ENCODE measurements at regions not wholly inside any gene's neighbourhood (a gene's known extent, or its start where the extent isn't known, plus 50 kb on each side); places are given as distances from the start of the nearest gene placed in this dataset.

DNA sequence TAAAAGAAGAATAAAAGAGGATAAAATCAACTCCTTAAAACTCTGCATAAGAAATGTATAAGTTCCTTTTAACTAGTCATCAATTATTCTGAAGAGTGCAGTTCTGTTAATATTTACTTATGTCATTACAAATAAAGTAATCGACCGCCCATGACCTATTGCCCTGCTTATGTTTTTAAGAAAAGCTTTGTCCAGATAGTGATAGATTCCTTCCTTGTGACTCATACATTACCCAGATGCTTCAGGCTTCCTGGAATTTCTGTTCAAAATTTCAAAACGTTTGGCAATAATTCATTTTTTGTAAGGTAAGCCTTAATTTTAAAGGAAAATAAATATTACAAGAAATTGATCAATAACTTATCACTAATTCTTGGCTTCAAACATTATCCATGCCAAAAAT lies 918.2 kb upstream of the ADGRL2 start:
- CTCF ChIA-PET (ENCODE audit: partially characterized antibody) = no interaction called here
- no peaks in the 10 kb centered on the region for H3K79me2 ChIP-seq (ENCODE audit: control insufficient read depth in 1 of 2, insufficient read depth in 2 of 2, low read length in 2 of 2)

More for the DNA sequence above, 918.2 kb upstream of the ADGRL2 start:
- H3K79me1 ChIP-seq (ENCODE audit: low read depth, low read length) = no peaks in the 10 kb centered on the region
- H2AK5ac ChIP-seq (ENCODE audit: low read depth, low read length) = no peak overlapping the region
- no peak overlapping the region for H3K4me2 ChIP-seq (ENCODE audit: insufficient read depth in 1 of 2, low read depth in 2 of 2, low read length in 2 of 2)
- WGBS, 2 experiments (ENCODE audit: extremely low coverage in 1 of 2, insufficient coverage in 1 of 2, insufficient read length in 1 of 2, insufficient replicate concordance in 2 of 2, low coverage in 1 of 2, low lambda C conversion rate in 2 of 2, missing lambda C conversion rate in 1 of 2) = 92% methylated on average over 3 of the region's 3 CpGs; no CpG with 5 or more reads in 1 of the 2 experiments
- no peak overlapping the region for H2BK5ac ChIP-seq (ENCODE audit: low read depth, low read length)
- no peaks in the 10 kb centered on the region for H3K36me3 ChIP-seq (ENCODE audit: control insufficient read depth in 2 of 4, insufficient read depth in 4 of 4, low read length in 3 of 4)
- no peak overlapping the region for H3K9ac ChIP-seq (replicated peaks in 1 of 4; ENCODE audit: extremely low read depth in 1 of 4, low read depth in 3 of 4, low read length in 3 of 4)
- no peaks in the 10 kb centered on the region for H3K9me3 ChIP-seq (ENCODE audit: insufficient read depth in 2 of 2, low read depth in 1 of 2, low read length in 1 of 2)
- H2AFZ ChIP-seq (ENCODE audit: low read length) = no peak overlapping the region
- no peak overlapping the region for H3K23ac ChIP-seq (ENCODE audit: insufficient read length)
- no peak overlapping the region for H2BK12ac ChIP-seq (ENCODE audit: low read depth, low read length)
- H4K20me1 ChIP-seq (replicated peaks in 1 of 2; ENCODE audit: control insufficient read depth in 1 of 2, insufficient read depth in 2 of 2, low read length in 2 of 2) = peaks cover 0 to 2% of the 10 kb centered on the region in 2 experiments
- no peak overlapping the region for H2BK20ac ChIP-seq (ENCODE audit: low read length)
- POLR2A ChIA-PET (ENCODE audit: partially characterized antibody) = no interaction called here
- no peak overlapping the region for H3K4ac ChIP-seq (replicated peaks; ENCODE audit: insufficient read length, low read depth, low read length)
- no peak overlapping the region for H2BK120ac ChIP-seq (replicated peaks; ENCODE audit: low read depth, low read length)
- no peak overlapping the region for H4K8ac ChIP-seq (ENCODE audit: extremely low read depth, insufficient read depth, low read length)
- no peak overlapping the region for H3K14ac ChIP-seq (ENCODE audit: insufficient read length)
- H4K91ac ChIP-seq (replicated peaks; ENCODE audit: insufficient read length, low read length) = no peak overlapping the region
- TF ChIP-seq, protein P1, sequence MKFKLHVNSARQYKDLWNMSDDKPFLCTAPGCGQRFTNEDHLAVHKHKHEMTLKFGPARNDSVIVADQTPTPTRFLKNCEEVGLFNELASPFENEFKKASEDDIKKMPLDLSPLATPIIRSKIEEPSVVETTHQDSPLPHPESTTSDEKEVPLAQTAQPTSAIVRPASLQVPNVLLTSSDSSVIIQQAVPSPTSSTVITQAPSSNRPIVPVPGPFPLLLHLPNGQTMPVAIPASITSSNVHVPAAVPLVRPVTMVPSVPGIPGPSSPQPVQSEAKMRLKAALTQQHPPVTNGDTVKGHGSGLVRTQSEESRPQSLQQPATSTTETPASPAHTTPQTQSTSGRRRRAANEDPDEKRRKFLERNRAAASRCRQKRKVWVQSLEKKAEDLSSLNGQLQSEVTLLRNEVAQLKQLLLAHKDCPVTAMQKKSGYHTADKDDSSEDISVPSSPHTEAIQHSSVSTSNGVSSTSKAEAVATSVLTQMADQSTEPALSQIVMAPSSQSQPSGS (IDR thresholded peaks at IDR 0.05; ENCODE audit: low read length) = no peak
- no peak overlapping the region for H4K5ac ChIP-seq (ENCODE audit: insufficient read length, low read depth, low read length)
- DNase-seq (ENCODE audit: low read depth in 1 of 2, low spot score in 2 of 2) = no peak
- no peaks in the 10 kb centered on the region for H3K27me3 ChIP-seq (replicated peaks in 1 of 4; ENCODE audit: control insufficient read depth in 3 of 4, extremely low read depth in 1 of 4, insufficient read depth in 3 of 4, low read length in 3 of 4)
- H3K4me1 ChIP-seq (replicated peaks in 1 of 4; ENCODE audit: control insufficient read depth in 3 of 4, insufficient read depth in 4 of 4, low read length in 3 of 4) = no peaks in the 10 kb centered on the region
- FAIRE-seq = no peak
- no peak overlapping the region for H2BK15ac ChIP-seq (ENCODE audit: low read length)
- H3K56ac ChIP-seq (replicated peaks; ENCODE audit: insufficient read length, low read depth, low read length) = no peak overlapping the region
- H3K23me2 ChIP-seq (ENCODE audit: low read depth, low read length) = no peaks in the 10 kb centered on the region
- no peak overlapping the region for H3K4me3 ChIP-seq (ENCODE audit: extremely low read depth in 1 of 4, insufficient read depth in 2 of 4, low read depth in 3 of 4, low read length in 4 of 4)
- no peak overlapping the region for H3K27ac ChIP-seq (ENCODE audit: low read depth, low read length)
- no peak overlapping the region for H3K18ac ChIP-seq (ENCODE audit: extremely low read depth, low read length)

All from H1 (cell line).